SK-N-MC (cell line): ENCODE measurements at regions not wholly inside any gene's neighbourhood (a gene's known extent, or its start where the extent isn't known, plus 50 kb on each side); places are given as distances from the start of the nearest gene placed in this dataset.

Experiments
- EZH2 ChIP-seq: fragments of 200-600 bp; sonication (generic); IDR thresholded peaks from one replicate; pipeline ENCODE4 v1.6.1; 2017; ENCODE audit warnings: antibody characterized with exemption
- FOXP2 ChIP-seq: optimal IDR thresholded peaks from 2 replicates; pipeline ENCODE3; 2011; ENCODE audit warnings: mild to moderate bottlenecking, moderate library complexity; ENCODE audit not compliant: insufficient read depth; ENCODE audit errors: extremely low read length, control extremely low read depth
- POLR2AphosphoS5 ChIP-seq: IDR thresholded peaks from 2 replicates; pipeline ENCODE4 v1.6.1; 2012; ENCODE audit warnings: mild to moderate bottlenecking, low read depth, low read length, borderline replicate concordance

DNA sequence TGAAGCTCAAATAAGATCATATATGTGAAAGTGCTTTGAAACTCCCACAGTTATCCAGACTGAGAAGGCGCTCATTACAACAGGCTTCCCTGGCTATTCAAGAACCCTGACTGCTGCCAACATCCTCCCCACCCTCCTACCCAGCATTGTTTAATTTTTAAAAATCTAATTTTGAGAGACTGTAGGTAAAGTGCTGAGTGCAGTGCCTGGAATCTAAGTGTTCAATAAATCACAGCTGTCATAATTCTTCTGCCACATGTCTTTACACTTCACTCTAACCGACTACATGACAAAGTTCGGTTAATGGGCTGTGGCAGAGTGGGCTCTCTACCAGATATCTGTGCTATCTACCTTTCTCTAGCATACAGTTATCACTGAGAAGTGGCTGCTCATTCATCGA is 255.6 kb upstream of the C9orf72 start:
- TF ChIP-seq EZH2 (no peak), POLR2AphosphoS5 (no peak), FOXP2 (no peak)
